A549 (cell line): ENCODE measurements at regions not wholly inside any gene's neighbourhood (a gene's known extent, or its start where the extent isn't known, plus 50 kb on each side); places are given as distances from the start of the nearest gene placed in this dataset.

Source experiments
- ATAC-seq, 2 experiments: fragments of 200-7000 bp in 1 of 2; fragments of >200 bp in 1 of 2; cut with Nextera tagmentation in 1 of 2; cut with Tn5 transposase in 1 of 2; 3 replicates each; pipeline versions ENCODE4 v1.8.0 to v1.9.1; 2018 to 2020; ENCODE audit warnings: mild to moderate bottlenecking in 1 of 2, moderate library complexity in 1 of 2
- CTCF ChIA-PET: fragments of 300-600 bp; sonication (Branson Sonifier 250); formaldehyde crosslinking; extraction: SDS; loops from one replicate; lab custom pipeline; 2021; ENCODE audit warnings: antibody characterized with exemption, inconsistent platforms; lab: Yijun Ruan, JAX
- POLR2A ChIA-PET: fragments of 350-600 bp; formaldehyde crosslinking; extraction: SDS; loops from one replicate; lab custom pipeline; 2021; ENCODE audit warnings: antibody characterized with exemption, inconsistent platforms; lab: Yijun Ruan, JAX
- DNase-seq, 2 experiments: peaks; one replicate each; pipeline versions ENCODE4 v3.0.0 to v3.0.0-alpha.2; 2011 to 2016; ENCODE audit warnings: low read depth in 1 of 2, low spot score in 1 of 2
- FAIRE-seq: peaks from 2 replicates; lab custom pipeline; 2011; peaks lifted over from hg19 to GRCh38; lab: Jason Lieb, UNC
- H3K27ac ChIP-seq, 2 experiments: fragments of >200 bp; sonication (Bioruptor Twin); formaldehyde crosslinking; 3 replicates each; pipeline ENCODE4 v1.5.1; 2016 to 2017
- H3K4me1 ChIP-seq: fragments of >200 bp; sonication (Bioruptor Twin); formaldehyde crosslinking; 3 replicates; pipeline ENCODE4 v1.6.1; 2016
- H3K4me2 ChIP-seq: fragments of >200 bp; sonication (Bioruptor Twin); formaldehyde crosslinking; 3 replicates; pipeline ENCODE4 v1.6.1; 2016
- H3K4me3 ChIP-seq: fragments of >200 bp; sonication (Bioruptor Twin); formaldehyde crosslinking; 3 replicates; pipeline ENCODE4 v1.5.1; 2016
- H3K9me3 ChIP-seq: fragments of >200 bp; sonication (Bioruptor Twin); formaldehyde crosslinking; 3 replicates; pipeline ENCODE4 v1.6.1; 2016
- CBX8 ChIP-seq: fragments of 200-600 bp; sonication (generic); IDR thresholded peaks from 2 replicates; pipeline ENCODE4 v1.6.1; 2016
- CHD2 ChIP-seq: fragments of 150-350 bp; IDR thresholded peaks from 2 replicates; pipeline ENCODE4 v1.6.1; 2014; ENCODE audit warnings: low read length; ENCODE audit not compliant: partially characterized antibody
- EHF ChIP-seq: fragments of 250-450 bp; sonication (Bioruptor Pico); IDR thresholded peaks from 2 replicates; pipeline ENCODE4 v1.5.0; 2020; ENCODE audit warnings: mild to moderate bottlenecking
- ESRRA ChIP-seq: fragments of 150-350 bp; IDR thresholded peaks from 2 replicates; pipeline ENCODE4 v1.6.1; 2014; ENCODE audit warnings: mild to moderate bottlenecking, low read length, borderline replicate concordance
- GATA3 ChIP-seq: IDR thresholded peaks from 2 replicates; pipeline ENCODE4 v1.6.1; 2012; ENCODE audit warnings: borderline replicate concordance
- HDAC2 ChIP-seq: fragments of 200-600 bp; sonication (generic); IDR thresholded peaks from 2 replicates; pipeline ENCODE4 v1.6.1; 2016
- HEYL ChIP-seq: fragments of 250-450 bp; sonication (Bioruptor Pico); IDR thresholded peaks from 2 replicates; pipeline ENCODE4 v1.8.0; 2021; ENCODE audit warnings: mild to moderate bottlenecking, moderate library complexity
- JUN ChIP-seq, 2 experiments: fragments of >200 bp; sonication (Bioruptor Twin); formaldehyde crosslinking; IDR thresholded peaks; 2 replicates in 1 of 2; 3 replicates in 1 of 2; pipeline ENCODE4 v1.6.1; 2016 to 2017
- KDM1A ChIP-seq: fragments of 200-600 bp; sonication (generic); IDR thresholded peaks from 2 replicates; pipeline ENCODE4 v1.6.1; 2016; ENCODE audit warnings: low read depth, mild to moderate bottlenecking
- MAFK ChIP-seq: fragments of 450-650 bp; IDR thresholded peaks from 2 replicates; pipeline ENCODE4 v1.6.1; 2014; ENCODE audit not compliant: partially characterized antibody
- MAZ ChIP-seq: fragments of 150-350 bp; IDR thresholded peaks from 2 replicates; pipeline ENCODE4 v1.6.1; 2014; ENCODE audit warnings: antibody characterized with exemption, low read depth, low read length, borderline replicate concordance
- MYC ChIP-seq: IDR thresholded peaks from 2 replicates; pipeline ENCODE4 v1.6.1; 2012; ENCODE audit warnings: mild to moderate bottlenecking, inconsistent platforms, low read length, improper control_type of control experiment, borderline replicate concordance
- PHF8 ChIP-seq: fragments of 200-600 bp; sonication (generic); IDR thresholded peaks from 2 replicates; pipeline ENCODE4 v1.6.1; 2016; ENCODE audit warnings: low read depth, mild to moderate bottlenecking, antibody characterized with exemption, moderate library complexity, borderline replicate concordance
- POLR2A ChIP-seq: IDR thresholded peaks from 2 replicates; pipeline ENCODE4 v1.6.1; 2012; ENCODE audit warnings: mild to moderate bottlenecking, low read length
- POLR2AphosphoS2 ChIP-seq: conservative IDR thresholded peaks from 2 replicates; pipeline ENCODE4 v1.6.1; 2012; ENCODE audit warnings: low read length, improper control_type of control experiment, inconsistent platforms
- RAD21 ChIP-seq, 2 experiments: fragments of >200 bp in 1 of 2; sonication (Bioruptor Twin) in 1 of 2; formaldehyde crosslinking in 1 of 2; IDR thresholded peaks in 1 of 2; conservative IDR thresholded peaks in 1 of 2; 2 replicates in 1 of 2; 3 replicates in 1 of 2; pipeline ENCODE4 v1.6.1; 2012 to 2018; ENCODE audit warnings: inconsistent platforms in 1 of 2
- SREBF2 ChIP-seq: fragments of 450-650 bp; IDR thresholded peaks from 2 replicates; pipeline ENCODE4 v1.6.1; 2014; ENCODE audit warnings: mild to moderate bottlenecking, moderate library complexity
- TP53 ChIP-seq: fragments of 250-450 bp; sonication (Bioruptor Pico); IDR thresholded peaks from 2 replicates; pipeline ENCODE4 v1.5.0; 2021; ENCODE audit warnings: mild to moderate bottlenecking, moderate library complexity
- WGBS: methylation state at CpG from one replicate; pipeline ENCODE4 v1.1.6; 2017; ENCODE audit errors: missing lambda C conversion rate; 5-methylcytosine and 5-hydroxymethylcytosine counted together
- TF ChIP-seq, protein P1 (sequence below): fragments of >200 bp; sonication (Bioruptor Twin); formaldehyde crosslinking; IDR thresholded peaks from 3 replicates; pipeline ENCODE4 v1.6.1; 2016
- TF ChIP-seq, protein P2 (sequence below): fragments of 200-600 bp; sonication (generic); IDR thresholded peaks from 2 replicates; pipeline ENCODE4 v1.6.1; 2016; ENCODE audit warnings: antibody characterized with exemption, mild to moderate bottlenecking, moderate library complexity
- TF ChIP-seq, protein P3 (sequence below): fragments of >200 bp; sonication (Bioruptor Twin); formaldehyde crosslinking; IDR thresholded peaks from 2 replicates; pipeline ENCODE4 v1.6.1; 2016
- TF ChIP-seq, protein P4 (sequence below): IDR thresholded peaks from 2 replicates; pipeline ENCODE4 v1.6.1; 2012
- TF ChIP-seq, protein P5 (sequence below): fragments of 250-450 bp; sonication (Bioruptor Pico); IDR thresholded peaks from 2 replicates; pipeline ENCODE4 v1.5.0; 2020; ENCODE audit warnings: low read depth, mild to moderate bottlenecking, moderate library complexity

DNA sequence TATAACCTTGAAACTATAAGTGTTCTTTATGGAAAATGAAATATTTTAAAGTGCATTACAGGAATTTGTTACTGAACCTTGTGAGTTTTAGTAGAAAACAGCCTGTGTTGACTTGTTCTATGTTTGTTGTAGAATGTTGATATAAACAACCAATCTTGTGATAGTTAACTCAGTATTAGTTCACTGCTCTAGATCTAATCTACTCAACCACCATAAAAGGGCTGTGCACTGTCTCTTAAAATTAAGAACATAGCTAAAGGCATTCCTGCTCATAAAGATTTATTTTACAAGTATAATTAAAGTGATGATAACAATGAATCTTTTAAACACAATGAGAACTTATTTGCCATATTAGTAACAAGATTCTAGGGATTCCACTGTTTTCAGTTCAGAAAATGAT lies 110.5 kb upstream of the KLF7 start:
- H3K4me3 ChIP-seq = no peak overlapping the region
- H3K9me3 ChIP-seq = no peaks in the 10 kb centered on the region
- H3K27ac ChIP-seq = no peak overlapping the region
- ChIA-PET CTCF (interaction anchor here (1.2 kb wide), 1 partner anchor 10 kb away, joined by 3 read pairs; no protein-coding TSS in a partner anchor), POLR2A (no interaction called here)
- H3K4me2 ChIP-seq = no peak overlapping the region
- DNase-seq (no peak), FAIRE-seq (no peak), ATAC-seq (no peak)
- TF ChIP-seq GATA3 (no peak), POLR2A (no peak), HEYL (CRISPR knock-in tag) (no peak), TP53 (CRISPR knock-in tag) (no peak), MYC (no peak), CHD2 (no peak), SREBF2 (no peak)
- TF ChIP-seq, protein P1, sequence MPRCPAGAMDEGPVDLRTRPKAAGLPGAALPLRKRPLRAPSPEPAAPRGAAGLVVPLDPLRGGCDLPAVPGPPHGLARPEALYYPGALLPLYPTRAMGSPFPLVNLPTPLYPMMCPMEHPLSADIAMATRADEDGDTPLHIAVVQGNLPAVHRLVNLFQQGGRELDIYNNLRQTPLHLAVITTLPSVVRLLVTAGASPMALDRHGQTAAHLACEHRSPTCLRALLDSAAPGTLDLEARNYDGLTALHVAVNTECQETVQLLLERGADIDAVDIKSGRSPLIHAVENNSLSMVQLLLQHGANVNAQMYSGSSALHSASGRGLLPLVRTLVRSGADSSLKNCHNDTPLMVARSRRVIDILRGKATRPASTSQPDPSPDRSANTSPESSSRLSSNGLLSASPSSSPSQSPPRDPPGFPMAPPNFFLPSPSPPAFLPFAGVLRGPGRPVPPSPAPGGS = no peak
- no peaks in the 10 kb centered on the region for H3K4me1 ChIP-seq

DNA sequence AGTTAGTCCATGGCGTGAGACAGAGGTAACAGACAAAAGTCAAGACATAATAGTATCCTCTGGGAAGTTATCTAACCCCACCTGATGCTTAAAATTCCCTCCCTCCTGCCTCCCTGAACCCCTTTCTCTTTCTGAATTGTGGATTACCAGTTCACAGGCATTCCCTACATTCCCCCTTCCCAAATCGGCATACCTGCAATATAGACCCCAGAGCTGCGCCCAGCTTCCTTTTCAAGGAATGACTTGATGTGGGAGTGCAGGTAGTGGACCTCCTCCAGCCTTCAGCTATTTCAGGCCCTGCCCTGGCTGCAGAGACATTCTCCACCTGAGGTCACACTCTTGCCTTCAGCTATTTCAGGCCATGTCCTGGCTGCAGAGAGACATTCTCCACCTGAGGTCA lies 111.1 kb upstream of the KLF7 start:
- no peak for TF ChIP-seq POLR2AphosphoS2
- TF ChIP-seq HDAC2 = no peak
- TF ChIP-seq JUN (IDR thresholded peaks at IDR 0.05) = no peak
- no peak for TF ChIP-seq MAZ
- TF ChIP-seq, protein P2, sequence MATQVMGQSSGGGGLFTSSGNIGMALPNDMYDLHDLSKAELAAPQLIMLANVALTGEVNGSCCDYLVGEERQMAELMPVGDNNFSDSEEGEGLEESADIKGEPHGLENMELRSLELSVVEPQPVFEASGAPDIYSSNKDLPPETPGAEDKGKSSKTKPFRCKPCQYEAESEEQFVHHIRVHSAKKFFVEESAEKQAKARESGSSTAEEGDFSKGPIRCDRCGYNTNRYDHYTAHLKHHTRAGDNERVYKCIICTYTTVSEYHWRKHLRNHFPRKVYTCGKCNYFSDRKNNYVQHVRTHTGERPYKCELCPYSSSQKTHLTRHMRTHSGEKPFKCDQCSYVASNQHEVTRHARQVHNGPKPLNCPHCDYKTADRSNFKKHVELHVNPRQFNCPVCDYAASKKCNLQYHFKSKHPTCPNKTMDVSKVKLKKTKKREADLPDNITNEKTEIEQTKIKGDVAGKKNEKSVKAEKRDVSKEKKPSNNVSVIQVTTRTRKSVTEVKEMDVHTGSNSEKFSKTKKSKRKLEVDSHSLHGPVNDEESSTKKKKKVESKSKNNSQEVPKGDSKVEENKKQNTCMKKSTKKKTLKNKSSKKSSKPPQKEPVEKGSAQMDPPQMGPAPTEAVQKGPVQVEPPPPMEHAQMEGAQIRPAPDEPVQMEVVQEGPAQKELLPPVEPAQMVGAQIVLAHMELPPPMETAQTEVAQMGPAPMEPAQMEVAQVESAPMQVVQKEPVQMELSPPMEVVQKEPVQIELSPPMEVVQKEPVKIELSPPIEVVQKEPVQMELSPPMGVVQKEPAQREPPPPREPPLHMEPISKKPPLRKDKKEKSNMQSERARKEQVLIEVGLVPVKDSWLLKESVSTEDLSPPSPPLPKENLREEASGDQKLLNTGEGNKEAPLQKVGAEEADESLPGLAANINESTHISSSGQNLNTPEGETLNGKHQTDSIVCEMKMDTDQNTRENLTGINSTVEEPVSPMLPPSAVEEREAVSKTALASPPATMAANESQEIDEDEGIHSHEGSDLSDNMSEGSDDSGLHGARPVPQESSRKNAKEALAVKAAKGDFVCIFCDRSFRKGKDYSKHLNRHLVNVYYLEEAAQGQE = no peak
- no peak for TF ChIP-seq MAFK
- TF ChIP-seq CHD2 = no peak
- TF ChIP-seq, protein P3, sequence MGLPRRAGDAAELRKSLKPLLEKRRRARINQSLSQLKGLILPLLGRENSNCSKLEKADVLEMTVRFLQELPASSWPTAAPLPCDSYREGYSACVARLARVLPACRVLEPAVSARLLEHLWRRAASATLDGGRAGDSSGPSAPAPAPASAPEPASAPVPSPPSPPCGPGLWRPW = no peak
- TF ChIP-seq PHF8 = no peak
- TF ChIP-seq, protein P4, sequence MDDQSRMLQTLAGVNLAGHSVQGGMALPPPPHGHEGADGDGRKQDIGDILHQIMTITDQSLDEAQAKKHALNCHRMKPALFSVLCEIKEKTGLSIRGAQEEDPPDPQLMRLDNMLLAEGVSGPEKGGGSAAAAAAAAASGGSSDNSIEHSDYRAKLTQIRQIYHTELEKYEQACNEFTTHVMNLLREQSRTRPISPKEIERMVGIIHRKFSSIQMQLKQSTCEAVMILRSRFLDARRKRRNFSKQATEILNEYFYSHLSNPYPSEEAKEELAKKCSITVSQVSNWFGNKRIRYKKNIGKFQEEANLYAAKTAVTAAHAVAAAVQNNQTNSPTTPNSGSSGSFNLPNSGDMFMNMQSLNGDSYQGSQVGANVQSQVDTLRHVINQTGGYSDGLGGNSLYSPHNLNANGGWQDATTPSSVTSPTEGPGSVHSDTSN = no peak
- no peak for TF ChIP-seq EHF (CRISPR knock-in tag)
- TF ChIP-seq POLR2A = no peak
- no peak for TF ChIP-seq CBX8
- TF ChIP-seq SREBF2 = no peak
- Histone ChIP-seq H3K4me1 (no peaks in the 10 kb centered on the region), H3K4me2 (no peak overlapping the region), H3K4me3 (no peak overlapping the region), H3K9me3 (no peaks in the 10 kb centered on the region), H3K27ac (no peak overlapping the region)
- FAIRE-seq = no peak
- ChIA-PET POLR2A (no interaction called here), CTCF (interaction anchor here (0.9 to 1.5 kb wide), 2 partner anchors 15 to 18 kb away, joined by 3 read pairs; no protein-coding TSS in a partner anchor)
- no peak for DNase-seq
- 91% methylated on average over 3 of the region's 3 CpGs for WGBS
- no peak for ATAC-seq

DNA sequence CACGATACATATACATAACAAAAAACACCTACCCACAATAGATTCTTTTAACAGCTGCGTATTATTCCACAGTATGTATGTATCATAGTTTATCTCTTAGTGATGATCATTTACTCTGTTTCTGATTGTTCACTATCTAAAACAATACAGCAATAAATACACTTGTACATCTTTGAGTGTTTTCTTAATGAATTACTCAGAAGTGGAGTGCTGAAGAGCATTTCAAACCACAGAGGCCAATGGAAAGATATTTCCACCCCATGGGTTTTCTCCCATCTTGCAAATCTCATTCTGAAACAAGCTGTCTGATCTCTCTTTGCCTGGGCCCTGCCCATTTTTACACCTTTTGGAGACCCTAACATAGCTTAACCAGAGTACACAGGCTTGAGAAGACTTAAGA lies 113.8 kb upstream of the KLF7 start:
- FAIRE-seq = no peak
- H3K4me3 ChIP-seq = no peak overlapping the region
- ATAC-seq = no peak
- no peaks in the 10 kb centered on the region for H3K9me3 ChIP-seq
- no peak for DNase-seq
- H3K4me1 ChIP-seq = no peaks in the 10 kb centered on the region
- ChIA-PET POLR2A (no interaction called here), CTCF (interaction anchor here (1.1 to 1.4 kb wide), 2 partner anchors 14 to 194 kb away, joined by 5 read pairs; no protein-coding TSS in a partner anchor)
- WGBS = 98% methylated on average over 2 of the region's 2 CpGs
- no peak overlapping the region for H3K4me2 ChIP-seq
- no peak overlapping the region for H3K27ac ChIP-seq
- TF ChIP-seq, protein P2 = no peak
- TF ChIP-seq SREBF2 (no peak), KDM1A (no peak), GATA3 (no peak), MAZ (no peak), HDAC2 (no peak), ESRRA (no peak), RAD21 (conservative IDR thresholded peaks at IDR 0.05 in 1 of 2, IDR thresholded peaks at IDR 0.05 in 1 of 2) (no peak)
- TF ChIP-seq, protein P5, sequence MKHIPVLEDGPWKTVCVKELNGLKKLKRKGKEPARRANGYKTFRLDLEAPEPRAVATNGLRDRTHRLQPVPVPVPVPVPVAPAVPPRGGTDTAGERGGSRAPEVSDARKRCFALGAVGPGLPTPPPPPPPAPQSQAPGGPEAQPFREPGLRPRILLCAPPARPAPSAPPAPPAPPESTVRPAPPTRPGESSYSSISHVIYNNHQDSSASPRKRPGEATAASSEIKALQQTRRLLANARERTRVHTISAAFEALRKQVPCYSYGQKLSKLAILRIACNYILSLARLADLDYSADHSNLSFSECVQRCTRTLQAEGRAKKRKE (CRISPR knock-in tag) = no peak
